IMR-90 (cell line): ENCODE measurements at regions not wholly inside any gene's neighbourhood (a gene's known extent, or its start where the extent isn't known, plus 50 kb on each side); places are given as distances from the start of the nearest gene placed in this dataset.

ENCODE experiments used
- CHD1 ChIP-seq: IDR thresholded peaks from 2 replicates; pipeline ENCODE4 v1.6.1; 2012; ENCODE audit warnings: low read depth, low read length, improper control_type of control experiment
- MXI1 ChIP-seq: IDR thresholded peaks from 2 replicates; pipeline ENCODE4 v1.6.1; 2012; ENCODE audit warnings: low read depth, mild to moderate bottlenecking, low read length, moderate library complexity, borderline replicate concordance
- POLR2A ChIP-seq: IDR thresholded peaks from 2 replicates; pipeline ENCODE4 v1.6.1; 2012; ENCODE audit warnings: mild to moderate bottlenecking, low read depth, low read length
- RFX5 ChIP-seq: IDR thresholded peaks from 2 replicates; pipeline ENCODE4 v1.8.0; 2012; ENCODE audit warnings: low read depth, mild to moderate bottlenecking, low read length, moderate library complexity
- TF ChIP-seq, protein P1 (sequence below): conservative IDR thresholded peaks from 2 replicates; pipeline ENCODE4 v1.5.1; 2012; ENCODE audit warnings: mild to moderate bottlenecking, low read depth, low read length, improper control_type of control experiment

- TF ChIP-seq, protein P1, sequence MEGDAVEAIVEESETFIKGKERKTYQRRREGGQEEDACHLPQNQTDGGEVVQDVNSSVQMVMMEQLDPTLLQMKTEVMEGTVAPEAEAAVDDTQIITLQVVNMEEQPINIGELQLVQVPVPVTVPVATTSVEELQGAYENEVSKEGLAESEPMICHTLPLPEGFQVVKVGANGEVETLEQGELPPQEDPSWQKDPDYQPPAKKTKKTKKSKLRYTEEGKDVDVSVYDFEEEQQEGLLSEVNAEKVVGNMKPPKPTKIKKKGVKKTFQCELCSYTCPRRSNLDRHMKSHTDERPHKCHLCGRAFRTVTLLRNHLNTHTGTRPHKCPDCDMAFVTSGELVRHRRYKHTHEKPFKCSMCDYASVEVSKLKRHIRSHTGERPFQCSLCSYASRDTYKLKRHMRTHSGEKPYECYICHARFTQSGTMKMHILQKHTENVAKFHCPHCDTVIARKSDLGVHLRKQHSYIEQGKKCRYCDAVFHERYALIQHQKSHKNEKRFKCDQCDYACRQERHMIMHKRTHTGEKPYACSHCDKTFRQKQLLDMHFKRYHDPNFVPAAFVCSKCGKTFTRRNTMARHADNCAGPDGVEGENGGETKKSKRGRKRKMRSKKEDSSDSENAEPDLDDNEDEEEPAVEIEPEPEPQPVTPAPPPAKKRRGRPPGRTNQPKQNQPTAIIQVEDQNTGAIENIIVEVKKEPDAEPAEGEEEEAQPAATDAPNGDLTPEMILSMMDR, result no peak
- TF ChIP-seq MXI1 (no peak), RFX5 (no peak), POLR2A (no peak), CHD1 (no peak)
These were observed 253.2 kb upstream of the RAB6C start for GRCh38 chr2:129726216-129726615.
